Adrenal gland (tissue), 9 donors: ENCODE measurements at regions not wholly inside any gene's neighbourhood (a gene's known extent, or its start where the extent isn't known, plus 50 kb on each side); places are given as distances from the start of the nearest gene placed in this dataset.

ENCODE experiments used
- DNase-seq, 7 donors: peaks; one replicate each; pipeline ENCODE4 v3.0.0-alpha.2; 2019 to 2020
- H3K27ac ChIP-seq, 5 donors: fragments of 200-600 bp; sonication (generic) in 4 of 5; 1 replicate in 3 of 5; 2 replicates in 2 of 5; pipeline versions ENCODE4 v1.5.1 to v1.8.0; 2016 to 2020; ENCODE audit warnings: mild to moderate bottlenecking in 1 of 5
- H3K27me3 ChIP-seq: fragments of 200-600 bp; 2 replicates; pipeline ENCODE4 v1.8.0; 2021
- H3K36me3 ChIP-seq, 2 donors: fragments of 200-600 bp; replicated peaks in 1 of 2; 1 replicate in 1 of 2; 2 replicates in 1 of 2; pipeline versions ENCODE4 v1.5.1 to v1.8.0; 2018 to 2022
- H3K4me1 ChIP-seq, 2 donors: fragments of 200-600 bp; replicated peaks in 1 of 2; 1 replicate in 1 of 2; 2 replicates in 1 of 2; pipeline versions ENCODE4 v1.5.1 to v1.8.0; 2018 to 2021
- H3K4me3 ChIP-seq, 4 donors: fragments of 200-600 bp; sonication (generic) in 3 of 4; one replicate each; pipeline ENCODE4 v1.5.1; 2016 to 2018
- H3K9me3 ChIP-seq, 3 donors: fragments of 200-600 bp; sonication (generic) in 1 of 3; replicated peaks in 1 of 3; 1 replicate in 2 of 3; 2 replicates in 1 of 3; pipeline versions ENCODE4 v1.5.1 to v1.8.0; 2016 to 2021
- POLR2A ChIP-seq, 2 donors: fragments of 450-650 bp; IDR thresholded peaks; one replicate each; pipeline ENCODE4 v1.6.1; 2017; ENCODE audit warnings: antibody characterized with exemption in 2 of 2, mild to moderate bottlenecking in 2 of 2, moderate library complexity in 1 of 2
- WGBS, 4 donors: extraction: QIAGEN DNeasy Blood & Tissue Kit in 2 of 4; methylation state at CpG; one replicate each; pipeline versions ENCODE4 v1.1.5 to v1.1.7; 2013 to 2017; 5-methylcytosine and 5-hydroxymethylcytosine counted together
- intact Hi-C, 2 donors: fragments of 100-400 bp; cut with DNase I; formaldehyde crosslinking; loops; one replicate each; pipeline versions ENCODE4 v1.14.1 to v1.15.0; 2022 to 2023
- TF ChIP-seq, protein P1 (sequence below), 6 experiments: fragments of 450-650 bp in 4 of 6; fragments of 200-600 bp in 2 of 6; sonication (generic) in 1 of 6; IDR thresholded peaks; 1 replicate in 5 of 6; 2 replicates in 1 of 6; pipeline versions ENCODE4 v1.5.1 to v1.8.0; 2016 to 2021; ENCODE audit warnings: antibody characterized with exemption in 6 of 6, mild to moderate bottlenecking in 2 of 6, moderate library complexity in 1 of 6
- donor health status: healthy with polysubstance abuse.
- donor health status: Bipolar disorder and iron deficiency.
- donor health status: DM: yes; HTN: yes; CAD: no.
- donor health status: DM: no; HTN: no; CAD: no.
- donor health status: DM: no; HTN: no; CAD: no.

DNA sequence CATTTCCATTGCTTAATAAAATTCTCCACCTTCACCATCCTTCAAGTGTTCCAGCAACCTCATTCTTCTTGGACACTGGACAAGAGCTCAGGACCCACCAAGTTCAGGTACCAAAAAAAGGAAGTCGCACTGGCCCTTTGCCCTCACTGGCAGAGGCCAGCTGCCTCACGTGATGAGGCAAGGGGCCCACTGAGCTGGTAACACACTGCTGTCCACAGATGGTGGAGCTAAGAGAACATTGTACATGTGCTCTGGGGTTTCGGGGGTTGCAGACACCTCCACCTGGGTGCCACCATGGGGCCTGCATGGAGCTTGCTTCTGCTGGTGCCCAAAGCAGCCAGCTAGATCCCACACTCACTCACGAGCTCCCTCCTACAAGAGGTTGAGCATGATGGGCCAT lies 71.3 kb downstream of the SCG2 start:
- WGBS, 4 donors = 79 to 89% (median 86%) methylated on average over 3 to 4 of the region's 4 CpGs
- no peak for DNase-seq
- Histone ChIP-seq H3K4me1 (no peaks in the 10 kb centered on the region), H3K36me3 (no peaks in the 10 kb centered on the region), H3K27ac (no peak overlapping the region), H3K27me3 (no peaks in the 10 kb centered on the region), H3K9me3 (no peaks in the 10 kb centered on the region), H3K4me3 (no peak overlapping the region)
- intact Hi-C loops = no loop called here
- TF ChIP-seq, protein P1, sequence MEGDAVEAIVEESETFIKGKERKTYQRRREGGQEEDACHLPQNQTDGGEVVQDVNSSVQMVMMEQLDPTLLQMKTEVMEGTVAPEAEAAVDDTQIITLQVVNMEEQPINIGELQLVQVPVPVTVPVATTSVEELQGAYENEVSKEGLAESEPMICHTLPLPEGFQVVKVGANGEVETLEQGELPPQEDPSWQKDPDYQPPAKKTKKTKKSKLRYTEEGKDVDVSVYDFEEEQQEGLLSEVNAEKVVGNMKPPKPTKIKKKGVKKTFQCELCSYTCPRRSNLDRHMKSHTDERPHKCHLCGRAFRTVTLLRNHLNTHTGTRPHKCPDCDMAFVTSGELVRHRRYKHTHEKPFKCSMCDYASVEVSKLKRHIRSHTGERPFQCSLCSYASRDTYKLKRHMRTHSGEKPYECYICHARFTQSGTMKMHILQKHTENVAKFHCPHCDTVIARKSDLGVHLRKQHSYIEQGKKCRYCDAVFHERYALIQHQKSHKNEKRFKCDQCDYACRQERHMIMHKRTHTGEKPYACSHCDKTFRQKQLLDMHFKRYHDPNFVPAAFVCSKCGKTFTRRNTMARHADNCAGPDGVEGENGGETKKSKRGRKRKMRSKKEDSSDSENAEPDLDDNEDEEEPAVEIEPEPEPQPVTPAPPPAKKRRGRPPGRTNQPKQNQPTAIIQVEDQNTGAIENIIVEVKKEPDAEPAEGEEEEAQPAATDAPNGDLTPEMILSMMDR (IDR thresholded peaks at IDR 0.05) = no peak
- TF ChIP-seq POLR2A (IDR thresholded peaks at IDR 0.05) = no peak

DNA sequence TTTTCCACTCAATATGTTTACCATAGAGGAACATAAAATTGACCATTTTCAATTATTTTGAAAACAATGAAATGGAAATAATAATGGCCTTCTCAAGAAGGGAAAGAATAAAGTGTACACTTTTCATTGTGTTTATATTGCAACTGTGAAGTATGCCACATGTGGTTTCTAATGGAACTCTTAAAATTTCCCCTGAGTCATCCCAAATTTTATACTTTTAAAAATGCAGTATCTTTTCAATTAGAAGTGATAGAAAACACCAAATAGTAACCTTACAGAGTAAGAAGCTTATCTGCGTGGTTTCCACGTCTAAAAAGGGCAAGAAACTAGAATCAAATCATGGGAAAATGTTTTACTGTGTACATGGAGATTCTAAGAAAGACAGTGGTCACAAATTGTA lies 70.0 kb downstream of the SCG2 start:
- Histone ChIP-seq H3K9me3 (no peaks in the 10 kb centered on the region), H3K36me3 (no peaks in the 10 kb centered on the region), H3K4me1 (peaks cover 0 to 6% of the 10 kb centered on the region in 2 donors), H3K27ac (no peak overlapping the region), H3K27me3 (no peaks in the 10 kb centered on the region), H3K4me3 (no peak overlapping the region)
- intact Hi-C loops = no loop called here
- TF ChIP-seq, protein P1 (IDR thresholded peaks at IDR 0.05) = no peak
- no peak for TF ChIP-seq POLR2A (IDR thresholded peaks at IDR 0.05)
- no peak for DNase-seq
- 67 to 80% (median 77%) methylated on average over 2 of the region's 2 CpGs for WGBS, 4 donors

DNA sequence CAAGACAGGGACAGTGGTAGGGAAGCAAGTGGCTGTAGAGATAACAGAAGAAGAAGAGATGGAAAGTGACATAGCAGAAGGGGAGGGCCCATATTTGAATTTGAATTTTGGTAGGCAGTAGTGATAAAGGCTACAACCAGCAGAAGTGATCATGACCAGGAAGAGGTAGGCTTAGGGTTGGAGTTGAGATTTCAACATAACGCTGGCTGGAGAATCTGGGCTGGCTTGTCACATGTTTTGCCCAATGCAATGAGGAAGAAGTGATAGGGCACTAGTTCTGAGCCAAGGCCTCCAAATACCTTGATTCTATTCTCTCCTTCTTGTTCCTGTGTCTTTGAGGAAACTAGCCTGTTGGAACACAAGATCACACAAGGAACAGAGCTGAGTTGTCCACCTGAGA lies 69.4 kb downstream of the SCG2 start:
- H3K27me3 ChIP-seq = no peaks in the 10 kb centered on the region
- peaks cover 1 to 12% of the 10 kb centered on the region in 2 donors for H3K4me1 ChIP-seq
- no peak overlapping the region for H3K27ac ChIP-seq
- TF ChIP-seq, protein P1 (IDR thresholded peaks at IDR 0.05) = no peak
- TF ChIP-seq POLR2A (IDR thresholded peaks at IDR 0.05) = no peak
- H3K4me3 ChIP-seq = no peak overlapping the region
- H3K9me3 ChIP-seq = no peaks in the 10 kb centered on the region
- WGBS, 4 donors = 86 to 92% (median 90%) methylated on average over 1 of the region's 1 CpG
- intact Hi-C loops = no loop called here
- no peaks in the 10 kb centered on the region for H3K36me3 ChIP-seq
- no peak for DNase-seq

DNA sequence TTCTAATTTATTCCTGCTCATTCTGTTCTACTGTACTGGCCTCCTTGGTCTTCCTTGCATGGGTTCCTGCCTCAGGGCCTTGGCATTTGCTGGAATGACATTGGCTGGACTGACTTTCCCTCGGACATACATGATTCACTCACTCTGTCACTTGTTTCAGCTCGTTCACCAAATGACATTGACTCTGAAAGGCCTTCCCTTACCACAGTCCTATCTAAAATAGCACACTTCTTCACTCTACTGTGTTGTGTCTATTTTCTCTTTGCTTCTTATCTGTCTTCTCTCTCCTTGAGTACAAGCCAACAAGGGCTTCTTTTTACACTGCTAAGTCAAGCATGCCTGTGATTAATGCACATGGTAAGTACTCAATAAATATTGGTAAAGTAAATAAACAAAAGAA lies 65.6 kb downstream of the SCG2 start:
- DNase-seq = peak in 5 of 7 donors; percentile 13 to 47 (median 33)
- no peaks in the 10 kb centered on the region for H3K36me3 ChIP-seq
- H3K27ac ChIP-seq = peak overlapping the region in 1 of 5 donors; percentile 34
- WGBS, 4 donors = 23 to 40% (median 29%) methylated on average over 2 of the region's 2 CpGs
- H3K4me3 ChIP-seq = no peak overlapping the region
- peaks cover 7 to 13% of the 10 kb centered on the region in 2 donors for H3K4me1 ChIP-seq
- H3K27me3 ChIP-seq = no peaks in the 10 kb centered on the region
- H3K9me3 ChIP-seq = no peaks in the 10 kb centered on the region
- TF ChIP-seq, protein P1 (IDR thresholded peaks at IDR 0.05) = no peak
- no peak for TF ChIP-seq POLR2A (IDR thresholded peaks at IDR 0.05)
- intact Hi-C loops = no loop called here
